ENCODE measurements at regions not wholly inside any gene's neighbourhood (a gene's known extent, or its start where the extent isn't known, plus 50 kb on each side); places are given as distances from the start of the nearest gene placed in this dataset.

- ATAC-seq (no peak), DNase-seq (ENCODE audit: missing footprints) (no peak)
- intact Hi-C loops (cut with DNase I) = no loop called here
These were observed 305.2 kb downstream of the TXNL1 start for GRCh38 chr18:56333146-56333545.

GRCh38 chr18:56332371-56332770 is 306.0 kb downstream of the TXNL1 start:
- no peak for ATAC-seq
- no peak for DNase-seq (ENCODE audit: missing footprints)
- intact Hi-C loops (cut with DNase I) = no loop called here

GRCh38 chr18:56330366-56331110 is 307.9 kb downstream of the TXNL1 start:
- intact Hi-C loops (cut with DNase I) = no loop called here
- no peak for ATAC-seq

GRCh38 chr18:56329536-56329935 is 308.9 kb downstream of the TXNL1 start:
- no peak for ATAC-seq
- intact Hi-C loops (cut with DNase I) = no loop called here

More at GRCh38 chr18:56330366-56331110, 307.9 kb downstream of the TXNL1 start:
- no peak for DNase-seq (ENCODE audit: missing footprints)

GRCh38 chr18:56327191-56327885 is 311.1 kb downstream of the TXNL1 start:
- ATAC-seq = no peak
- no peak for DNase-seq (ENCODE audit: missing footprints)
- intact Hi-C loops (cut with DNase I) = no loop called here

More at GRCh38 chr18:56329536-56329935, 308.9 kb downstream of the TXNL1 start:
- DNase-seq (ENCODE audit: missing footprints) = no peak

- intact Hi-C loops (cut with DNase I) = no loop called here
- DNase-seq (ENCODE audit: missing footprints) (no peak), ATAC-seq (no peak)
These were observed 311.9 kb downstream of the TXNL1 start for GRCh38 chr18:56326336-56327072.

- DNase-seq (ENCODE audit: missing footprints) (no peak), ATAC-seq (no peak)
- intact Hi-C loops (cut with DNase I) = no loop called here
These were observed 314.7 kb downstream of the TXNL1 start for GRCh38 chr18:56323673-56324072.

- intact Hi-C loops (cut with DNase I) = no loop called here
- peak; percentile 80 for ATAC-seq
- no peak for DNase-seq (ENCODE audit: missing footprints)
These were observed 316.0 kb downstream of the TXNL1 start for GRCh38 chr18:56322406-56322805.

GRCh38 chr18:56321470-56321869 is 316.9 kb downstream of the TXNL1 start:
- ATAC-seq = peak; percentile 66
- intact Hi-C loops (cut with DNase I) = no loop called here
- peak; percentile 71 for DNase-seq (ENCODE audit: missing footprints)

- ATAC-seq = no peak
- no peak for DNase-seq (ENCODE audit: missing footprints)
- intact Hi-C loops (cut with DNase I) = no loop called here
These were observed 318.4 kb downstream of the TXNL1 start for GRCh38 chr18:56319953-56320352.

- DNase-seq (ENCODE audit: missing footprints) (no peak), ATAC-seq (no peak)
- intact Hi-C loops (cut with DNase I) = no loop called here
These were observed 321.7 kb downstream of the TXNL1 start for GRCh38 chr18:56316727-56317126.

- intact Hi-C loops (cut with DNase I) = no loop called here
- DNase-seq (ENCODE audit: missing footprints) = no peak
- ATAC-seq = no peak
These were observed 323.0 kb downstream of the TXNL1 start for GRCh38 chr18:56315363-56315762.

GRCh38 chr18:56314396-56314795 is 324.0 kb downstream of the TXNL1 start:
- DNase-seq (ENCODE audit: missing footprints) = no peak
- intact Hi-C loops (cut with DNase I) = no loop called here
- ATAC-seq = no peak

- DNase-seq (ENCODE audit: missing footprints) (no peak), ATAC-seq (no peak)
- intact Hi-C loops (cut with DNase I) = no loop called here
These were observed 325.6 kb downstream of the TXNL1 start for GRCh38 chr18:56312551-56313335.

- intact Hi-C loops (cut with DNase I) = no loop called here
- no peak for DNase-seq (ENCODE audit: missing footprints)
- ATAC-seq = no peak
These were observed 329.3 kb downstream of the TXNL1 start for GRCh38 chr18:56309104-56309503.

- DNase-seq (ENCODE audit: missing footprints) = no peak
- intact Hi-C loops (cut with DNase I) = no loop called here
- ATAC-seq = no peak
These were observed 330.8 kb downstream of the TXNL1 start for GRCh38 chr18:56307354-56308170.

- ATAC-seq (no peak), DNase-seq (ENCODE audit: missing footprints) (no peak)
- intact Hi-C loops (cut with DNase I) = no loop called here
These were observed 331.6 kb downstream of the TXNL1 start for GRCh38 chr18:56306797-56307196.

GRCh38 chr18:56305583-56305982 is 332.8 kb downstream of the TXNL1 start:
- ATAC-seq (no peak), DNase-seq (ENCODE audit: missing footprints) (no peak)
- intact Hi-C loops (cut with DNase I) = no loop called here
